ENCODE measurements at regions not wholly inside any gene's neighbourhood (a gene's known extent, or its start where the extent isn't known, plus 50 kb on each side); places are given as distances from the start of the nearest gene placed in this dataset.

- Mint-ChIP-seq H3K4me3 (no peak overlapping the region), H3K9me3 (ENCODE audit: low read depth) (no peaks in the 10 kb centered on the region), H3K27me3 (peaks cover 2% of the 10 kb centered on the region), H3K4me1 (no peaks in the 10 kb centered on the region), H3K27ac (no peak overlapping the region), H3K36me3 (ENCODE audit: low read depth) (no peaks in the 10 kb centered on the region)
- intact Hi-C loops (cut with DNase I, micrococcal nuclease) = no loop called here
- CTCF ChIA-PET = no interaction called here
- DNase-seq (no peak), ATAC-seq (no peak)
- POLR2A ChIA-PET = no interaction called here
These were observed 152.8 kb downstream of the CHST1 start for GRCh38 chr11:45512471-45513148.

- Mint-ChIP-seq H3K9me3 (ENCODE audit: low read depth) (no peaks in the 10 kb centered on the region), H3K4me3 (no peak overlapping the region), H3K36me3 (ENCODE audit: low read depth) (no peaks in the 10 kb centered on the region), H3K27me3 (peaks cover 2% of the 10 kb centered on the region), H3K4me1 (no peaks in the 10 kb centered on the region), H3K27ac (no peak overlapping the region)
- POLR2A ChIA-PET = no interaction called here
- DNase-seq (no peak), ATAC-seq (no peak)
- intact Hi-C loops (cut with DNase I, micrococcal nuclease) = no loop called here
- CTCF ChIA-PET = no interaction called here
These were observed 153.9 kb downstream of the CHST1 start for GRCh38 chr11:45511566-45511965.

GRCh38 chr11:45507916-45508315 is 157.5 kb downstream of the CHST1 start:
- ChIA-PET CTCF (interaction anchor here (0.6 kb wide), 2 partner anchors 39 to 146 kb away, joined by 3 read pairs; no protein-coding TSS in a partner anchor), POLR2A (no interaction called here)
- peaks cover 6% of the 10 kb centered on the region for H3K9me3 Mint-ChIP-seq (ENCODE audit: low read depth)
- H3K4me1 Mint-ChIP-seq = no peaks in the 10 kb centered on the region
- H3K4me3 Mint-ChIP-seq = no peak overlapping the region
- H3K27ac Mint-ChIP-seq = no peak overlapping the region
- no peak for ATAC-seq
- H3K36me3 Mint-ChIP-seq (ENCODE audit: low read depth) = no peaks in the 10 kb centered on the region
- peaks cover 6% of the 10 kb centered on the region for H3K27me3 Mint-ChIP-seq
- intact Hi-C loops (cut with DNase I, micrococcal nuclease) = no loop called here
- DNase-seq = no peak

DNA sequence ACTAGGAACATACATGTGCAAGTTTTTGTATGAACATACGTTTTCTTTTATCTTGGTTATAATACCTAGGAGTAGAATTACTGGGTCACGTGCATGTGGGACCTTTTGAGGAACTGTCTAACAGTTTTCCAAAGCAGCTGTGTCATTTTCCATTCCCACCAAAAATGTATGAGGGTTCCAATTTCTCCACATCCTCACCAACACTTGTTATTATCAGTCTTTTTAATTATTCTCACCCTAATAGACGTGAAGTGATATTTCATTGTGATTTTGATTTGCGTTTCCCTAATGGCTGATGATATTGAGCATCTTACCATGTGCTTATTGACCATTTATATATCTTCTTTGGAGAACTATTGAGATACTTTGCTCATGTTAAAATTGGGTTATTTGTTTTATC is 162.1 kb downstream of the CHST1 start:
- ChIA-PET CTCF (interaction anchor here (0.6 to 1.3 kb wide), 2 partner anchors 132 to 946 kb away, joined by 3 read pairs; no protein-coding TSS in a partner anchor), POLR2A (no interaction called here)
- H3K27me3 Mint-ChIP-seq = peaks cover 22% of the 10 kb centered on the region
- H3K36me3 Mint-ChIP-seq (ENCODE audit: low read depth) = no peaks in the 10 kb centered on the region
- no peak for ATAC-seq
- intact Hi-C loops (cut with DNase I, micrococcal nuclease) = no loop called here
- no peak overlapping the region for H3K27ac Mint-ChIP-seq
- no peaks in the 10 kb centered on the region for H3K4me1 Mint-ChIP-seq
- H3K9me3 Mint-ChIP-seq (ENCODE audit: low read depth) = peaks cover 6% of the 10 kb centered on the region
- no peak overlapping the region for H3K4me3 Mint-ChIP-seq
- no peak for DNase-seq

DNA sequence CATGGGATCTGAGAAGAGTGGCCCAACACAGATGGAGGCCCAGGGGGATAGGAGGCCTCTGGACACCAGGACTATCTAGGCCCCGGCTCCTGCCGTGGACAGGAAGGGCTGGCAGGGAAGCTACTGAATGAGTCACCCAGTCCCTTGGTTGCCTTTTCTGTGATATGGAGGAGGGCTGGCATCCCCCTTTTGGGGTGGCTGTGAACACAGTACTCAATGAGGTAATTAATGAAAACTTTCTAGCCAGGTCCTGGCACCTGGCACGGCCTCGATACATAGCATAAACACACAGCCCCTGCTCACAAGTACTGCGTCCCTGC is 163.2 kb downstream of the CHST1 start:
- H3K4me1 Mint-ChIP-seq = no peaks in the 10 kb centered on the region
- CTCF ChIA-PET = interaction anchor here (1.3 kb wide), 1 partner anchor 131 kb away, joined by 3 read pairs; no protein-coding TSS in a partner anchor
- ATAC-seq = no peak
- POLR2A ChIA-PET = interaction anchor here (0.5 kb wide), 1 partner anchor 178 kb away, joined by 3 read pairs; no protein-coding TSS in a partner anchor
- H3K27ac Mint-ChIP-seq = no peak overlapping the region
- DNase-seq = no peak
- peaks cover 28% of the 10 kb centered on the region for H3K27me3 Mint-ChIP-seq
- H3K9me3 Mint-ChIP-seq (ENCODE audit: low read depth) = peaks cover 8% of the 10 kb centered on the region
- no peak overlapping the region for H3K4me3 Mint-ChIP-seq
- intact Hi-C loops (cut with DNase I, micrococcal nuclease) = no loop called here
- no peaks in the 10 kb centered on the region for H3K36me3 Mint-ChIP-seq (ENCODE audit: low read depth)

DNA sequence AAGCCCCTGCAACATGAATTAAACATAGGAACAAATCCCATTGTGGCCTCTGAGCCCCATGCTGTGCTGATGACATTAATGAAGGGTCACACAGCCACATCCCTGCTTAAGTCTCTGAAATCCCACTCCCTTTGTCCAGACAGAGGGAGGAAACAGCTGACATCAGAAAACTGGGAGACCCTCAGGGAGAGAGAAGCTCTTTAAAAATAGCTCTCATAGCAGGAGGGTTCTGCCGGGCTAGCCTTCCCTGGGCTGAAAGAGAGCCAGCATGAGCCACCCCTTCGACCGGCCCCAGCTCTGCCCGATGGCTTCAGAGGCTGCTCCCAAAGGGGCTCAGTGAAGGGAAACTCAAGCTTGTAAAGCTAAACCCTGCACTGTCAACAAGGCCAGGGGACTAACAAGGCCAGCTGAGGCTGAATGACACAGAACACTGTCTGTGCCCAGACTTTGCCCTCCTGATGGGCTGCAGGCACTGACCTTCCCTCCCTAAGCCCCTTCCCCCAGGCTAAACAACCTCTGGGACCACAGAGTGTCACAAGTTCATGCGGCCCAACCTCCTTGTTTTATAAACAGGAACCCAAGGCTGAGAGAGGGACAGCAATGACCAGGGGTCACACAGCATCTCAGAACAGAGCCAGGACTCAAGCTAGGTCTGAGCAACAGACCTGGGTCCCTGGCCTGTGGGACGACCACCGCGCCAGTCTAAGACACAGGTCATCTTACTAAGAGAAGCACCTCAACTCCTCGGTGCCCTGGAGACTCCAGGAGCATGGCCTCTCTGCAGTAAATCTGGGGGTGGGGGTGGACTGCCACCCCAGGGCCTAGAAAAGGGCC is 163.8 kb downstream of the CHST1 start:
- peaks cover 28% of the 10 kb centered on the region for H3K27me3 Mint-ChIP-seq
- DNase-seq = no peak
- POLR2A ChIA-PET = interaction anchor here (0.5 kb wide), 1 partner anchor 178 kb away, joined by 3 read pairs; no protein-coding TSS in a partner anchor
- no peaks in the 10 kb centered on the region for H3K36me3 Mint-ChIP-seq (ENCODE audit: low read depth)
- CTCF ChIA-PET = interaction anchor here (0.6 to 1.3 kb wide), 2 partner anchors 130 to 141 kb away, joined by 3 to 6 read pairs; no protein-coding TSS in a partner anchor
- no peak for ATAC-seq
- no peak overlapping the region for H3K4me3 Mint-ChIP-seq
- no peaks in the 10 kb centered on the region for H3K4me1 Mint-ChIP-seq
- H3K9me3 Mint-ChIP-seq (ENCODE audit: low read depth) = peaks cover 8% of the 10 kb centered on the region
- H3K27ac Mint-ChIP-seq = no peak overlapping the region
- intact Hi-C loops (cut with DNase I, micrococcal nuclease) = no loop called here

DNA sequence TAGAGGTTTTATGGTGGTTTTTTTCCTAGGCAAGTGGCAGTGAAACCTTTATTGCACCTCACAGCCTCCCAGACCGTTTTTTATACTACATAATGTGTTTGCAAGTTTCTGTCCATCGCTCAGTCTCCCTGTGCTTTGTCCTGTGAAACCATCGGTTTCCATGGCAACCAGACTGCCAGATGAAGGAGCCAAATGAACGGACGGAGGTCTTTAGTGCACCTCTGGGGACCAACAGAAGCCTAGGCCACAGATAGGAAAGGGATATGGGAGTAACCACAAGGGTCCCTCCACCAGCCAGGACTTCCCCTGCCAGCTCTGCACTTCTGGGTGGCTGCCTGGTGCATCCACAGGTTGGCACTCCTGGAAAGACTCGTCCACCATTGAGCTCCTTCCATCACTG is 165.0 kb downstream of the CHST1 start:
- Mint-ChIP-seq H3K27ac (no peak overlapping the region), H3K36me3 (ENCODE audit: low read depth) (no peaks in the 10 kb centered on the region), H3K27me3 (peaks cover 28% of the 10 kb centered on the region), H3K9me3 (ENCODE audit: low read depth) (peaks cover 8% of the 10 kb centered on the region), H3K4me3 (no peak overlapping the region), H3K4me1 (no peaks in the 10 kb centered on the region)
- intact Hi-C loops (cut with DNase I, micrococcal nuclease) = no loop called here
- no peak for DNase-seq
- ATAC-seq = no peak
- CTCF ChIA-PET = interaction anchor here (0.6 kb wide), 1 partner anchor 271 kb away, joined by 3 read pairs; no protein-coding TSS in a partner anchor
- POLR2A ChIA-PET = no interaction called here

DNA sequence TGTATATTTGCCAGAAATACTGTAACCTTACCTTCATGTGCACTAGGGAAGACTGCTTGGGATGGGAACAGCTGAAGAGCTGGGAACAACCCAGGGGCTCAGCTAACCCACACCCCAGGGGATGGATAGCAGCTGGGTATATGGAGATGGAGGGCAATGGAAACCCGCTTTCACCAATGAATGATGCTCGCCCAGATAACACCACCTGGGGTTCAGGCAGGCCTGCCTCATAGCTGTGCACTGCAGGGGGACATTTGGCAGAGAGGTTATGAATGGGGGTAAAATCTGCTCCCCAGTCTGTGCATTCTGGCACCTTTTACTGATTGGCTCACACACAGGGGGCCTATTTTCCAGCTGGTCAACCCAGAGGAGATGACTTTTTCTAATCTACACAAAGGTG is 170.7 kb downstream of the CHST1 start:
- ATAC-seq = no peak

GRCh38 chr11:45489281-45489905 is 176.0 kb downstream of the CHST1 start:
- intact Hi-C loops (cut with DNase I, micrococcal nuclease) = no loop called here
- peaks cover 5% of the 10 kb centered on the region for H3K27me3 Mint-ChIP-seq

More for the DNA sequence above, 170.7 kb downstream of the CHST1 start:
- intact Hi-C loops (cut with DNase I, micrococcal nuclease) = no loop called here
- Mint-ChIP-seq H3K36me3 (ENCODE audit: low read depth) (no peaks in the 10 kb centered on the region), H3K9me3 (ENCODE audit: low read depth) (peaks cover 2% of the 10 kb centered on the region), H3K4me1 (no peaks in the 10 kb centered on the region), H3K4me3 (no peak overlapping the region), H3K27ac (no peak overlapping the region), H3K27me3 (peaks cover 18% of the 10 kb centered on the region)
- no peak for DNase-seq
- POLR2A ChIA-PET = no interaction called here
- CTCF ChIA-PET = interaction anchor here (0.8 to 1.3 kb wide), 2 partner anchors 16 to 124 kb away, joined by 3 read pairs; no protein-coding TSS in a partner anchor

DNA sequence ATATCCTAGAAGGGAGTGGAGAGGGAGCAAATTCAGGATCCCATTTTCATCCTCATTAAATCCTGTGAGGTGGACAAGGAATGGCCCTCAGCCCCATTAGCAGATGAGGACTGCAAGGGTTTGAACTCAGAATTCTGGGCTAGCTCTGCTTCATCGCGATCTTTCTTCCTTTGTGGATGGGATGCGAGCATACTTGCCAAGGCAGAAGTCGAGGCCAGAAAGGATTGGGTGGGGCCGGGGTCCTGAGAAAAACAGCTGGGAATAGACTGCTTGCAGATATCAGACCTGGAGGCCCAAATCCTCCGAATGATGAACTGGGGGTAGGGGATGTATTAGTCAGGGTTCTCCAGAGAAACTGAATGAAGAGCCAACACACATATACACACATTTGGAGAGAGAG is 179.0 kb downstream of the CHST1 start:
- ATAC-seq (no peak), DNase-seq (no peak)
- ChIA-PET CTCF (interaction anchor here (1.5 kb wide), 1 partner anchor 19 kb away, joined by 6 read pairs; no protein-coding TSS in a partner anchor), POLR2A (no interaction called here)
- H3K27me3 Mint-ChIP-seq = peaks cover 16% of the 10 kb centered on the region
- no peaks in the 10 kb centered on the region for H3K36me3 Mint-ChIP-seq (ENCODE audit: low read depth)
- H3K4me3 Mint-ChIP-seq = no peak overlapping the region
- no peak overlapping the region for H3K27ac Mint-ChIP-seq
- no peaks in the 10 kb centered on the region for H3K9me3 Mint-ChIP-seq (ENCODE audit: low read depth)
- intact Hi-C loops (cut with DNase I, micrococcal nuclease) = no loop called here
- H3K4me1 Mint-ChIP-seq = no peaks in the 10 kb centered on the region

More at GRCh38 chr11:45489281-45489905, 176.0 kb downstream of the CHST1 start:
- Mint-ChIP-seq H3K9me3 (ENCODE audit: low read depth) (no peaks in the 10 kb centered on the region), H3K4me1 (no peaks in the 10 kb centered on the region), H3K4me3 (no peak overlapping the region), H3K36me3 (ENCODE audit: low read depth) (no peaks in the 10 kb centered on the region), H3K27ac (no peak overlapping the region)
- ATAC-seq = no peak
- no peak for DNase-seq
- POLR2A ChIA-PET = no interaction called here
- CTCF ChIA-PET = no interaction called here

DNA sequence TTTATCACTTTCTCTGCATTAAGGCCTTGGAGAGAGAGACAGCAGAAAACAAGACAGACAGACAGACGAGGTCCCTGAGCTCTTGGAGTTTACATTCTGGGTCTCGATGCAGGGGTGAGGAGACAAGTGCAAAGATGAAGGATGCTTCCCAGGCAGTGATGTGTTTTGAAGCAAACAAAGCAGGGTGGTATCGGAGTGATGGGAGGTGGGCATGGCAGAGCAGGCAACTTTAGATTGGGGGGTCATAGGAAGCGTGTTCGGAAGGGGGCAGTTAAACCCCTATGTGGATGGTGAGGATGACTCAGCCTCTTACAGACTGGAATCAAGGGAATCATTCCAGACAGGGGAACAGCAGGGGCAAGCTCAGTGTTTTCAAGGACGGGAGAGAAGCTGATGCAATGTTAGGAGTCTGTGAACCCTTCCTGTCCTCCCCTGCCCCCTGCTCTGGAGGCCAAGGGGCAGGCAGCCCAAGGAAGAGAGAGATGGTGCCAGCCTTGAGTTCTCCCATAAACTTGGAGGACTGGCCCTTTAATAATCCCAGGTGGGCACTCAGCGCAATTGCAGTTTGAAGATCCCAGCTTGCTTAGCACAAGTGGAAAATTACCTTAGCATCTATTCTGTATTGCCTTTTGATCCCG is 180.2 kb downstream of the CHST1 start:
- ATAC-seq = no peak
- intact Hi-C loops (cut with DNase I, micrococcal nuclease) = no loop called here

More for the DNA sequence above, 180.2 kb downstream of the CHST1 start:
- no peak overlapping the region for H3K27ac Mint-ChIP-seq
- H3K27me3 Mint-ChIP-seq = peaks cover 22% of the 10 kb centered on the region
- no peak for DNase-seq
- no peaks in the 10 kb centered on the region for H3K9me3 Mint-ChIP-seq (ENCODE audit: low read depth)
- no peaks in the 10 kb centered on the region for H3K36me3 Mint-ChIP-seq (ENCODE audit: low read depth)
- H3K4me3 Mint-ChIP-seq = no peak overlapping the region
- CTCF ChIA-PET = interaction anchor here (0.7 kb wide), 1 partner anchor 1295 kb away, joined by 3 read pairs; no protein-coding TSS in a partner anchor
- POLR2A ChIA-PET = interaction anchor here (0.6 kb wide), 1 partner anchor 21 kb away, joined by 3 read pairs; no protein-coding TSS in a partner anchor
- H3K4me1 Mint-ChIP-seq = no peaks in the 10 kb centered on the region
